GM18870 (cell line): ENCODE measurements at regions not wholly inside any gene's neighbourhood (a gene's known extent, or its start where the extent isn't known, plus 50 kb on each side); places are given as distances from the start of the nearest gene placed in this dataset.

Source experiments
- ATAC-seq: cut with Tn5 transposase; IDR thresholded peaks from one replicate; pipeline ENCODE4 v1.9.1; 2021; ENCODE audit warnings: moderate library complexity; ENCODE audit not compliant: unreplicated experiment

GRCh38 chr7:23971031-23971430 lies 261.0 kb downstream of the STK31 start:
- no peak for ATAC-seq

- ATAC-seq, result no peak
These were observed 262.0 kb downstream of the STK31 start for GRCh38 chr7:23972057-23972456.

GRCh38 chr7:23973264-23973663 lies 263.2 kb downstream of the STK31 start:
- no peak for ATAC-seq

GRCh38 chr7:23980081-23980480 lies 270.1 kb downstream of the STK31 start:
- ATAC-seq, result no peak

- no peak for ATAC-seq
These were observed 271.3 kb downstream of the STK31 start for GRCh38 chr7:23981314-23981713.

- ATAC-seq, result no peak
These were observed 271.7 kb downstream of the STK31 start for GRCh38 chr7:23981758-23982157.

- no peak for ATAC-seq
These were observed 278.5 kb upstream of the NPY start for GRCh38 chr7:24005517-24005916.

- ATAC-seq, result no peak
These were observed 273.5 kb upstream of the NPY start for GRCh38 chr7:24010495-24010894.

- ATAC-seq, result peak; percentile 67
These were observed 266.5 kb upstream of the NPY start for GRCh38 chr7:24017519-24017918.

- ATAC-seq, result no peak
These were observed 265.7 kb upstream of the NPY start for GRCh38 chr7:24018331-24018730.

- no peak for ATAC-seq
These were observed 264.1 kb upstream of the NPY start for GRCh38 chr7:24019841-24020240.

GRCh38 chr7:24024276-24025068 lies 259.5 kb upstream of the NPY start:
- no peak for ATAC-seq

- ATAC-seq, result no peak
These were observed 258.9 kb upstream of the NPY start for GRCh38 chr7:24025094-24025493.

- ATAC-seq, result no peak
These were observed 258.2 kb upstream of the NPY start for GRCh38 chr7:24025765-24026164.

- no peak for ATAC-seq
These were observed 257.6 kb upstream of the NPY start for GRCh38 chr7:24026351-24026750.

- ATAC-seq, result no peak
These were observed 254.9 kb upstream of the NPY start for GRCh38 chr7:24029068-24029467.

- ATAC-seq, result no peak
These were observed 249.7 kb upstream of the NPY start for GRCh38 chr7:24034251-24034650.

- ATAC-seq, result no peak
These were observed 248.5 kb upstream of the NPY start for GRCh38 chr7:24035366-24036032.

- ATAC-seq, result no peak
These were observed 248.0 kb upstream of the NPY start for GRCh38 chr7:24036033-24036412.

- no peak for ATAC-seq
These were observed 245.0 kb upstream of the NPY start for GRCh38 chr7:24038993-24039392.

GRCh38 chr7:24039991-24040624 lies 243.9 kb upstream of the NPY start:
- no peak for ATAC-seq

GRCh38 chr7:24042028-24042427 lies 242.0 kb upstream of the NPY start:
- ATAC-seq, result no peak
